HG03064 (cell line): ENCODE measurements at regions not wholly inside any gene's neighbourhood (a gene's known extent, or its start where the extent isn't known, plus 50 kb on each side); places are given as distances from the start of the nearest gene placed in this dataset.
"Not testable (repeated sequence)": the region's sequence is repeated elsewhere in the genome, so short reads cannot be mapped to it uniquely, and the experiment has no call there.

Experiments
- ATAC-seq: cut with Tn5 transposase; IDR thresholded peaks from one replicate; pipeline ENCODE4 v1.9.1; 2021; ENCODE audit warnings: low read depth; ENCODE audit not compliant: unreplicated experiment

GRCh38 chr14:37974421-37974820, 233.3 kb upstream of the SSTR1 start:
- ATAC-seq: no peak

GRCh38 chr14:37977481-37977880, 230.2 kb upstream of the SSTR1 start:
- no peak for ATAC-seq

- ATAC-seq: no peak
Measured at GRCh38 chr14:37985826-37986470, 221.8 kb upstream of the SSTR1 start.

GRCh38 chr14:37988472-37988871, 219.2 kb upstream of the SSTR1 start:
- ATAC-seq: no peak

GRCh38 chr14:37991027-37991426, 216.7 kb upstream of the SSTR1 start:
- ATAC-seq: no peak

GRCh38 chr14:37992499-37992898, 215.2 kb upstream of the SSTR1 start:
- ATAC-seq: no peak

GRCh38 chr14:37994846-37995372, 212.8 kb upstream of the SSTR1 start:
- ATAC-seq: no peak

- no peak for ATAC-seq
Measured at GRCh38 chr14:37997017-37997416, 210.7 kb upstream of the SSTR1 start.

- ATAC-seq: no peak
Measured at GRCh38 chr14:38000340-38000739, 207.4 kb upstream of the SSTR1 start.

- ATAC-seq: no peak
Measured at GRCh38 chr14:38001501-38001900, 206.2 kb upstream of the SSTR1 start.

GRCh38 chr14:38003746-38004609, 203.7 kb upstream of the SSTR1 start:
- no peak for ATAC-seq

- no peak for ATAC-seq
Measured at GRCh38 chr14:38004610-38004879, 203.2 kb upstream of the SSTR1 start.

GRCh38 chr14:38011156-38011555, 196.5 kb upstream of the SSTR1 start:
- not testable (repeated sequence) for ATAC-seq

- no peak for ATAC-seq
Measured at GRCh38 chr14:38012056-38012455, 195.6 kb upstream of the SSTR1 start.

GRCh38 chr14:38016497-38016896, 191.2 kb upstream of the SSTR1 start:
- no peak for ATAC-seq

- ATAC-seq: no peak
Measured at GRCh38 chr14:38021861-38022260, 185.8 kb upstream of the SSTR1 start.

GRCh38 chr14:38022775-38023174, 184.9 kb upstream of the SSTR1 start:
- no peak for ATAC-seq

GRCh38 chr14:38038171-38038570, 169.5 kb upstream of the SSTR1 start:
- no peak for ATAC-seq

- no peak for ATAC-seq
Measured at GRCh38 chr14:38038986-38039385, 168.7 kb upstream of the SSTR1 start.

GRCh38 chr14:38039496-38039895, 168.2 kb upstream of the SSTR1 start:
- no peak for ATAC-seq

- ATAC-seq: no peak
Measured at GRCh38 chr14:38040411-38040810, 167.3 kb upstream of the SSTR1 start.

GRCh38 chr14:38042322-38042721, 165.4 kb upstream of the SSTR1 start:
- no peak for ATAC-seq
